Astrocyte (in vitro differentiated cells and primary cell): ENCODE measurements at regions not wholly inside any gene's neighbourhood (a gene's known extent, or its start where the extent isn't known, plus 50 kb on each side); places are given as distances from the start of the nearest gene placed in this dataset.

Experiments used
- DNase-seq: peaks from one replicate; pipeline ENCODE4 v3.0.0-alpha.2; 2010; ENCODE audit warnings: low read depth
- FAIRE-seq: peaks from 2 replicates; lab custom pipeline; 2011; peaks lifted over from hg19 to GRCh38; lab: Jason Lieb, UNC
- H2AFZ ChIP-seq: 2 replicates; pipeline ENCODE4 v1.6.0; 2012; ENCODE audit warnings: low read depth, low read length, inconsistent platforms
- H3K27ac ChIP-seq: 2 replicates; pipeline ENCODE4 v1.5.1; 2011; ENCODE audit warnings: low read depth, low read length, inconsistent platforms
- H3K27me3 ChIP-seq: 2 replicates; pipeline ENCODE4 v1.6.0; 2011; ENCODE audit warnings: low read length, inconsistent platforms; ENCODE audit not compliant: insufficient read depth
- H3K36me3 ChIP-seq: 2 replicates; pipeline ENCODE4 v1.5.1; 2011; ENCODE audit warnings: low read length, inconsistent platforms; ENCODE audit not compliant: insufficient read depth
- H3K4me1 ChIP-seq: 2 replicates; pipeline ENCODE4 v1.5.1; 2011; ENCODE audit warnings: low read length, inconsistent platforms; ENCODE audit not compliant: insufficient read depth
- H3K4me2 ChIP-seq: 2 replicates; pipeline ENCODE4 v1.6.0; 2012; ENCODE audit warnings: low read length, inconsistent platforms
- H3K4me3 ChIP-seq: 2 replicates; pipeline ENCODE4 v1.5.1; 2011; ENCODE audit warnings: low read depth, mild to moderate bottlenecking, low read length, inconsistent platforms; ENCODE audit not compliant: insufficient read depth
- H3K79me2 ChIP-seq: 2 replicates; pipeline ENCODE4 v1.6.0; 2012; ENCODE audit warnings: mild to moderate bottlenecking, low read length, inconsistent platforms; ENCODE audit not compliant: insufficient read depth
- H3K9ac ChIP-seq: 2 replicates; pipeline ENCODE4 v1.6.0; 2012; ENCODE audit warnings: mild to moderate bottlenecking, low read length, inconsistent platforms
- H3K9me3 ChIP-seq: 2 replicates; pipeline ENCODE4 v1.5.1; 2012; ENCODE audit warnings: low read depth, mild to moderate bottlenecking, low read length, inconsistent platforms; ENCODE audit not compliant: insufficient read depth
- H4K20me1 ChIP-seq: 2 replicates; pipeline ENCODE4 v1.6.0; 2012; ENCODE audit warnings: low read length, inconsistent platforms; ENCODE audit not compliant: insufficient read depth
- H3K27ac Mint-ChIP-seq: one replicate; pipeline ENCODE4 v1.8.0; 2021; ENCODE audit warnings: mild to moderate bottlenecking, mixed read lengths; ENCODE audit not compliant: unreplicated experiment
- H3K27me3 Mint-ChIP-seq: one replicate; pipeline ENCODE4 v1.8.0; 2021; ENCODE audit warnings: low read depth, mixed read lengths; ENCODE audit not compliant: unreplicated experiment
- H3K36me3 Mint-ChIP-seq: one replicate; pipeline ENCODE4 v1.8.0; 2021; ENCODE audit warnings: low read depth, mixed read lengths; ENCODE audit not compliant: unreplicated experiment
- H3K4me1 Mint-ChIP-seq: one replicate; pipeline ENCODE4 v1.8.0; 2021; ENCODE audit warnings: low read depth, mixed read lengths; ENCODE audit not compliant: unreplicated experiment
- H3K4me3 Mint-ChIP-seq: one replicate; pipeline ENCODE4 v1.8.0; 2021; ENCODE audit warnings: mild to moderate bottlenecking, moderate library complexity, mixed read lengths; ENCODE audit not compliant: unreplicated experiment
- H3K9me3 Mint-ChIP-seq: one replicate; pipeline ENCODE4 v1.8.0; 2021; ENCODE audit warnings: mild to moderate bottlenecking, mixed read lengths; ENCODE audit not compliant: unreplicated experiment
- CTCF ChIP-seq: IDR thresholded peaks from 2 replicates; pipeline ENCODE4 v1.5.1; 2011; ENCODE audit warnings: low read depth, mild to moderate bottlenecking, inconsistent platforms, low read length, moderate library complexity; ENCODE audit not compliant: insufficient read depth
- EZH2 ChIP-seq: IDR thresholded peaks from 2 replicates; pipeline ENCODE4 v1.6.1; 2012; ENCODE audit warnings: mild to moderate bottlenecking, low read length, inconsistent platforms; ENCODE audit not compliant: insufficient read depth

DNA sequence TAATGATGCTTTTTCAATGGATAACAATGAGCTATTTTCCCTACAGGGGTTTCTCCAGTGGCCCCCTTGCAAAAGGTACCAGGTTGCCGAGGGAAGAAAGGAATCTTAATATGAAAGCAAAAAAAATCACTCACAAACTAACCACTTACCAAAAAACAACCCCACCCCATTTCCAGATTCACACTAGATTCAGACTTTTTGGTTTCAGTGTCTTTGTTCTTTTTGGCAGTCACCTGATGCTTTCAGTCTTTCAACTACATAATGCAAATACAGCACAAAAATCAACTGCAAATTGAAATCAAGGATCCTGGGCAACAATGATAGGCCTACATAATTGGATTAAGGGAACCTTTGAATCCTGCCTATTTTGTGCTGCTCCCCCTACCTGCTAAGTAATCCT, 71.1 kb upstream of the RAP2B start:
- Mint-ChIP-seq H3K4me3 (no peak overlapping the region), H3K9me3 (no peaks in the 10 kb centered on the region), H3K27me3 (peaks cover 2% of the 10 kb centered on the region), H3K36me3 (no peaks in the 10 kb centered on the region), H3K27ac (no peak overlapping the region), H3K4me1 (peaks cover 6% of the 10 kb centered on the region)
- Histone ChIP-seq H3K4me1 (peaks cover 3% of the 10 kb centered on the region), H3K27ac (no peak overlapping the region), H3K4me3 (no peak overlapping the region), H3K79me2 (no peaks in the 10 kb centered on the region), H3K4me2 (no peak overlapping the region), H4K20me1 (no peaks in the 10 kb centered on the region), H3K9me3 (no peaks in the 10 kb centered on the region), H3K9ac (no peak overlapping the region), H3K36me3 (no peaks in the 10 kb centered on the region), H3K27me3 (no peaks in the 10 kb centered on the region), H2AFZ (no peak overlapping the region)
- TF ChIP-seq CTCF = no peak
- TF ChIP-seq EZH2 = no peak
- DNase-seq = no peak
- FAIRE-seq = no peak

- Mint-ChIP-seq H3K27me3 (no peaks in the 10 kb centered on the region), H3K9me3 (no peaks in the 10 kb centered on the region)
- H3K27me3 ChIP-seq = no peaks in the 10 kb centered on the region
Observed at GRCh38 chr3:153093629-153094028, 68.4 kb upstream of the RAP2B start.

More at GRCh38 chr3:153093629-153094028, 68.4 kb upstream of the RAP2B start:
- no peaks in the 10 kb centered on the region for H3K36me3 Mint-ChIP-seq
- Histone ChIP-seq H3K9ac (no peak overlapping the region), H3K9me3 (no peaks in the 10 kb centered on the region), H3K36me3 (no peaks in the 10 kb centered on the region), H2AFZ (no peak overlapping the region), H3K4me2 (no peak overlapping the region), H3K79me2 (no peaks in the 10 kb centered on the region), H3K27ac (no peak overlapping the region), H3K4me3 (no peak overlapping the region), H3K4me1 (peaks cover 2% of the 10 kb centered on the region), H4K20me1 (no peaks in the 10 kb centered on the region)
- no peak for DNase-seq
- H3K4me1 Mint-ChIP-seq = no peaks in the 10 kb centered on the region
- H3K27ac Mint-ChIP-seq = no peak overlapping the region
- TF ChIP-seq EZH2 (no peak), CTCF (no peak)
- peak; percentile 45 for FAIRE-seq
- no peak overlapping the region for H3K4me3 Mint-ChIP-seq
